ENCODE measurements at regions not wholly inside any gene's neighbourhood (a gene's known extent, or its start where the extent isn't known, plus 50 kb on each side); places are given as distances from the start of the nearest gene placed in this dataset.

GRCh38 chr9:19651681-19652080 is 137.2 kb downstream of the SLC24A2 start:
- no peak for DNase-seq
- WGBS, 2 experiments (ENCODE audit: insufficient coverage in 1 of 2, insufficient read length in 1 of 2), result 94 to 97% methylated on average over 4 to 7 of the region's 7 CpGs
- no peaks in the 10 kb centered on the region for H3K4me1 ChIP-seq (ENCODE audit: control insufficient read depth, insufficient read depth, low read length)
- H3K9ac ChIP-seq (ENCODE audit: extremely low read depth, low read length, poor library complexity, severe bottlenecking), result no peak overlapping the region
- TF ChIP-seq CTCF (conservative IDR thresholded peaks at IDR 0.05), result no peak
- peaks cover 3% of the 10 kb centered on the region for H3K27me3 ChIP-seq (ENCODE audit: control insufficient read depth, insufficient read depth, low read length, poor library complexity, severe bottlenecking)
- H3K9me3 ChIP-seq (ENCODE audit: control insufficient read depth, low read length), result no peaks in the 10 kb centered on the region
- H3K27ac Mint-ChIP-seq, result no peak overlapping the region
- no peak overlapping the region for H3K27ac ChIP-seq (ENCODE audit: low read depth, low read length)
- H3K36me3 Mint-ChIP-seq (ENCODE audit: low read depth), result no peaks in the 10 kb centered on the region
- H3K9me3 Mint-ChIP-seq, result no peaks in the 10 kb centered on the region
- H3K4me3 Mint-ChIP-seq, result no peak overlapping the region
- no peak overlapping the region for H3K4me3 ChIP-seq (ENCODE audit: low read length)
- no peaks in the 10 kb centered on the region for H3K27me3 Mint-ChIP-seq (ENCODE audit: insufficient read depth)
- no peaks in the 10 kb centered on the region for H3K36me3 ChIP-seq (ENCODE audit: control insufficient read depth, insufficient read depth, low read length)
- peaks cover 5% of the 10 kb centered on the region for H3K4me1 Mint-ChIP-seq

- Mint-ChIP-seq H3K27ac (no peak overlapping the region), H3K36me3 (ENCODE audit: low read depth) (no peaks in the 10 kb centered on the region), H3K4me1 (no peaks in the 10 kb centered on the region), H3K27me3 (ENCODE audit: insufficient read depth) (no peaks in the 10 kb centered on the region), H3K9me3 (no peaks in the 10 kb centered on the region), H3K4me3 (no peak overlapping the region)
- Histone ChIP-seq H3K4me3 (ENCODE audit: low read length) (no peak overlapping the region), H3K36me3 (ENCODE audit: control insufficient read depth, insufficient read depth, low read length) (no peaks in the 10 kb centered on the region), H3K9ac (ENCODE audit: extremely low read depth, low read length, poor library complexity, severe bottlenecking) (no peak overlapping the region), H3K27me3 (ENCODE audit: control insufficient read depth, insufficient read depth, low read length, poor library complexity, severe bottlenecking) (peaks cover 3% of the 10 kb centered on the region), H3K4me1 (ENCODE audit: control insufficient read depth, insufficient read depth, low read length) (no peaks in the 10 kb centered on the region), H3K9me3 (ENCODE audit: control insufficient read depth, low read length) (no peaks in the 10 kb centered on the region), H3K27ac (ENCODE audit: low read depth, low read length) (no peak overlapping the region)
- WGBS, 2 experiments (ENCODE audit: insufficient coverage in 1 of 2, insufficient read length in 1 of 2), result 67 to 100% methylated on average over 1 to 2 of the region's 2 CpGs
- TF ChIP-seq CTCF (conservative IDR thresholded peaks at IDR 0.05), result no peak
- DNase-seq, result no peak
Observed at GRCh38 chr9:19650312-19650711, 138.5 kb downstream of the SLC24A2 start.

DNA sequence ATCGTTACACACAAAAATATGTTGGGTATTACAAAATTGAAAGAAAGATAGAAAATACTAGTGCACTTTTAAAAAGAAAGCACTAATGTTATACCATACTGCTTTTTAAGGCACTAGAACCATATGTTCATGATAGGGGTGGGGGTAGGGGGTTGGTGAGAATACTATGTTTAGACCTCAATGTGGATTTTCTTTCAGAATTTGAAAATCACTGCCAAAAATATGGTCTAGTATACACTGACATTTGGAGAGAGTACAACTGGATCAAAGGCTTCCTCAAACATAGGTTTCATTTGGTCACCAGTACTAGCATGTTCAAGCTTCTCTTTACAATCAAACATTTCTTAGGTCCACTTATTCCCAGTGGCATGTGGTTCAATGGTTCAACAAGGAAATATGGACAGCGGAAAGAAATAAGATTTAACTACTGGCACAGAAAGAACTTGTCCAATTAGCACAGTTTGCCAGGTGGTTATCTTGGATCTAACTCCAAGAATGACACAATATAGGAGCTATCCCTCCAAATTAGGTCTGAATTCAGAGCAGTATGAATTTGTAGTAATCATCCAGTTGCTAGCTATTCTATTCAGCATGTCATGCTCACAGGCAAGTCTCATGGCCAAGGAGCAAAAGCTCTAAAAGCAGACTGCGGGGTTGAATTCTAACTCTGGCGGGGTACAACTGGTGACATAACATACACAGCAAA is 139.3 kb downstream of the SLC24A2 start:
- no peak overlapping the region for H3K27ac Mint-ChIP-seq
- TF ChIP-seq CTCF (conservative IDR thresholded peaks at IDR 0.05), result no peak
- no peak overlapping the region for H3K4me3 ChIP-seq (ENCODE audit: low read length)
- no peaks in the 10 kb centered on the region for H3K9me3 Mint-ChIP-seq
- H3K9me3 ChIP-seq (ENCODE audit: control insufficient read depth, low read length), result no peaks in the 10 kb centered on the region
- H3K36me3 Mint-ChIP-seq (ENCODE audit: low read depth), result no peaks in the 10 kb centered on the region
- no peaks in the 10 kb centered on the region for H3K4me1 ChIP-seq (ENCODE audit: control insufficient read depth, insufficient read depth, low read length)
- H3K27ac ChIP-seq (ENCODE audit: low read depth, low read length), result no peak overlapping the region
- peaks cover 3% of the 10 kb centered on the region for H3K27me3 ChIP-seq (ENCODE audit: control insufficient read depth, insufficient read depth, low read length, poor library complexity, severe bottlenecking)
- H3K9ac ChIP-seq (ENCODE audit: extremely low read depth, low read length, poor library complexity, severe bottlenecking), result no peak overlapping the region
- WGBS, 2 experiments (ENCODE audit: insufficient coverage in 1 of 2, insufficient read length in 1 of 2), result 42 to 65% methylated on average over 2 to 4 of the region's 4 CpGs
- no peak for DNase-seq
- no peaks in the 10 kb centered on the region for H3K27me3 Mint-ChIP-seq (ENCODE audit: insufficient read depth)
- no peaks in the 10 kb centered on the region for H3K36me3 ChIP-seq (ENCODE audit: control insufficient read depth, insufficient read depth, low read length)
- no peak overlapping the region for H3K4me3 Mint-ChIP-seq
- no peaks in the 10 kb centered on the region for H3K4me1 Mint-ChIP-seq

Measured in endodermal cell (in vitro differentiated cells).